Activated CD8-positive, alpha-beta T cell treated with anti-CD3 and anti-CD28 coated beads, Interleukin-2, amount 10 ng/mL, durations not matched to agents 7 days and 5 days (primary cell): ENCODE measurements at regions not wholly inside any gene's neighbourhood (a gene's known extent, or its start where the extent isn't known, plus 50 kb on each side); places are given as distances from the start of the nearest gene placed in this dataset.

Source experiments
- ATAC-seq: fragments of 150-1000 bp; cut with Tn5 transposase; one replicate; pipeline ENCODE4 v1.10.0; 2021; ENCODE audit warnings: moderate library complexity
- CTCF ChIA-PET: fragments of 350-600 bp; sonication (Branson Sonifier 250); formaldehyde crosslinking; loops from one replicate; lab custom pipeline; 2021; ENCODE audit warnings: antibody characterized with exemption; lab: Charles Lee
- POLR2A ChIA-PET: fragments of 350-600 bp; sonication (Branson Sonifier 250); formaldehyde crosslinking; loops from one replicate; lab custom pipeline; 2021; ENCODE audit warnings: antibody characterized with exemption; lab: Charles Lee
- DNase-seq: peaks from one replicate; pipeline ENCODE4 v3.0.0-alpha.2; 2020
- H3K27ac Mint-ChIP-seq: one replicate; pipeline ENCODE4 v1.8.0; 2021; ENCODE audit warnings: mild to moderate bottlenecking, mixed read lengths
- H3K27me3 Mint-ChIP-seq: one replicate; pipeline ENCODE4 v1.8.0; 2021; ENCODE audit warnings: low read depth, mixed read lengths
- H3K36me3 Mint-ChIP-seq: one replicate; pipeline ENCODE4 v1.8.0; 2021; ENCODE audit warnings: low read depth, mixed read lengths
- H3K4me1 Mint-ChIP-seq: one replicate; pipeline ENCODE4 v1.8.0; 2021; ENCODE audit warnings: low read depth, mixed read lengths
- H3K4me3 Mint-ChIP-seq: one replicate; pipeline ENCODE4 v1.8.0; 2021; ENCODE audit warnings: mild to moderate bottlenecking, mixed read lengths
- H3K9me3 Mint-ChIP-seq: one replicate; pipeline ENCODE4 v1.8.0; 2022; ENCODE audit warnings: mixed read lengths; ENCODE audit not compliant: insufficient read depth

- CTCF ChIA-PET = no interaction called here
- no peak for ATAC-seq
- H3K4me3 Mint-ChIP-seq = no peak overlapping the region
- no peaks in the 10 kb centered on the region for H3K36me3 Mint-ChIP-seq
- H3K9me3 Mint-ChIP-seq = no peaks in the 10 kb centered on the region
- no peaks in the 10 kb centered on the region for H3K27me3 Mint-ChIP-seq
- no peak overlapping the region for H3K27ac Mint-ChIP-seq
- no peak for DNase-seq
- POLR2A ChIA-PET = no interaction called here
- H3K4me1 Mint-ChIP-seq = no peaks in the 10 kb centered on the region
Observed at GRCh38 chr3:25265284-25265683, 162.8 kb upstream of the RARB start.

GRCh38 chr3:25266677-25267076 lies 161.4 kb upstream of the RARB start:
- Mint-ChIP-seq H3K9me3 (no peaks in the 10 kb centered on the region), H3K4me1 (no peaks in the 10 kb centered on the region), H3K4me3 (no peak overlapping the region), H3K27ac (no peak overlapping the region), H3K27me3 (no peaks in the 10 kb centered on the region), H3K36me3 (no peaks in the 10 kb centered on the region)
- DNase-seq (no peak), ATAC-seq (no peak)
- CTCF ChIA-PET = no interaction called here
- POLR2A ChIA-PET = no interaction called here

- CTCF ChIA-PET = no interaction called here
- Mint-ChIP-seq H3K27ac (no peak overlapping the region), H3K4me1 (no peaks in the 10 kb centered on the region), H3K4me3 (no peak overlapping the region), H3K27me3 (no peaks in the 10 kb centered on the region), H3K36me3 (no peaks in the 10 kb centered on the region), H3K9me3 (no peaks in the 10 kb centered on the region)
- ATAC-seq (no peak), DNase-seq (no peak)
- POLR2A ChIA-PET = no interaction called here
Observed at GRCh38 chr3:25272090-25272489, 156.0 kb upstream of the RARB start.

- CTCF ChIA-PET = no interaction called here
- ATAC-seq = no peak
- no peaks in the 10 kb centered on the region for H3K36me3 Mint-ChIP-seq
Observed at GRCh38 chr3:25273582-25274171, 154.4 kb upstream of the RARB start.

GRCh38 chr3:25277503-25277902 lies 150.6 kb upstream of the RARB start:
- DNase-seq (no peak), ATAC-seq (no peak)
- ChIA-PET CTCF (no interaction called here), POLR2A (no interaction called here)
- Mint-ChIP-seq H3K4me1 (no peaks in the 10 kb centered on the region), H3K9me3 (no peaks in the 10 kb centered on the region), H3K27ac (no peak overlapping the region), H3K27me3 (no peaks in the 10 kb centered on the region), H3K36me3 (no peaks in the 10 kb centered on the region), H3K4me3 (no peak overlapping the region)

More at GRCh38 chr3:25273582-25274171, 154.4 kb upstream of the RARB start:
- H3K27ac Mint-ChIP-seq = no peak overlapping the region
- H3K27me3 Mint-ChIP-seq = no peaks in the 10 kb centered on the region
- no peak for DNase-seq
- H3K4me3 Mint-ChIP-seq = no peak overlapping the region
- no peaks in the 10 kb centered on the region for H3K9me3 Mint-ChIP-seq
- no peaks in the 10 kb centered on the region for H3K4me1 Mint-ChIP-seq
- POLR2A ChIA-PET = no interaction called here

- ChIA-PET CTCF (no interaction called here), POLR2A (no interaction called here)
- H3K4me1 Mint-ChIP-seq = no peaks in the 10 kb centered on the region
- DNase-seq = no peak
- H3K4me3 Mint-ChIP-seq = no peak overlapping the region
- ATAC-seq = no peak
- no peaks in the 10 kb centered on the region for H3K36me3 Mint-ChIP-seq
- no peak overlapping the region for H3K27ac Mint-ChIP-seq
- no peaks in the 10 kb centered on the region for H3K9me3 Mint-ChIP-seq
- no peaks in the 10 kb centered on the region for H3K27me3 Mint-ChIP-seq
Observed at GRCh38 chr3:25281041-25281731, 146.9 kb upstream of the RARB start.

GRCh38 chr3:25281732-25282126 lies 146.3 kb upstream of the RARB start:
- H3K4me3 Mint-ChIP-seq = no peak overlapping the region
- H3K27ac Mint-ChIP-seq = no peak overlapping the region
- no peaks in the 10 kb centered on the region for H3K27me3 Mint-ChIP-seq
- H3K36me3 Mint-ChIP-seq = no peaks in the 10 kb centered on the region
- no peaks in the 10 kb centered on the region for H3K4me1 Mint-ChIP-seq
- CTCF ChIA-PET = no interaction called here
- no peak for DNase-seq
- ATAC-seq = no peak
- no peaks in the 10 kb centered on the region for H3K9me3 Mint-ChIP-seq
- POLR2A ChIA-PET = no interaction called here

GRCh38 chr3:25283613-25284012 lies 144.4 kb upstream of the RARB start:
- no peaks in the 10 kb centered on the region for H3K4me1 Mint-ChIP-seq
- no peak for ATAC-seq
- no peaks in the 10 kb centered on the region for H3K36me3 Mint-ChIP-seq
- no peaks in the 10 kb centered on the region for H3K27me3 Mint-ChIP-seq
- POLR2A ChIA-PET = no interaction called here
- no peaks in the 10 kb centered on the region for H3K9me3 Mint-ChIP-seq
- DNase-seq = no peak
- H3K4me3 Mint-ChIP-seq = no peak overlapping the region
- no peak overlapping the region for H3K27ac Mint-ChIP-seq
- CTCF ChIA-PET = no interaction called here

- no peak for DNase-seq
- ATAC-seq = no peak
- no peaks in the 10 kb centered on the region for H3K4me1 Mint-ChIP-seq
- H3K27me3 Mint-ChIP-seq = no peaks in the 10 kb centered on the region
- no peaks in the 10 kb centered on the region for H3K9me3 Mint-ChIP-seq
- no peaks in the 10 kb centered on the region for H3K36me3 Mint-ChIP-seq
- H3K4me3 Mint-ChIP-seq = no peak overlapping the region
- ChIA-PET CTCF (no interaction called here), POLR2A (no interaction called here)
- no peak overlapping the region for H3K27ac Mint-ChIP-seq
Observed at GRCh38 chr3:25284249-25284648, 143.8 kb upstream of the RARB start.

GRCh38 chr3:25287291-25287884 lies 140.7 kb upstream of the RARB start:
- no peak for DNase-seq
- H3K27me3 Mint-ChIP-seq = no peaks in the 10 kb centered on the region
- H3K27ac Mint-ChIP-seq = no peak overlapping the region
- no peak overlapping the region for H3K4me3 Mint-ChIP-seq
- no peaks in the 10 kb centered on the region for H3K9me3 Mint-ChIP-seq
- no peak for ATAC-seq
- ChIA-PET POLR2A (no interaction called here), CTCF (no interaction called here)
- no peaks in the 10 kb centered on the region for H3K36me3 Mint-ChIP-seq
- H3K4me1 Mint-ChIP-seq = no peaks in the 10 kb centered on the region

- Mint-ChIP-seq H3K27ac (no peak overlapping the region), H3K4me3 (no peak overlapping the region), H3K9me3 (no peaks in the 10 kb centered on the region), H3K4me1 (no peaks in the 10 kb centered on the region), H3K27me3 (no peaks in the 10 kb centered on the region), H3K36me3 (no peaks in the 10 kb centered on the region)
- ChIA-PET CTCF (no interaction called here), POLR2A (no interaction called here)
- no peak for DNase-seq
- no peak for ATAC-seq
Observed at GRCh38 chr3:25288413-25288812, 139.7 kb upstream of the RARB start.

- ATAC-seq = no peak
- CTCF ChIA-PET = no interaction called here
Observed at GRCh38 chr3:25289156-25289555, 138.9 kb upstream of the RARB start.

More at GRCh38 chr3:25289156-25289555, 138.9 kb upstream of the RARB start:
- no peak overlapping the region for H3K4me3 Mint-ChIP-seq
- POLR2A ChIA-PET = no interaction called here
- no peaks in the 10 kb centered on the region for H3K27me3 Mint-ChIP-seq
- no peaks in the 10 kb centered on the region for H3K36me3 Mint-ChIP-seq
- H3K4me1 Mint-ChIP-seq = no peaks in the 10 kb centered on the region
- H3K9me3 Mint-ChIP-seq = no peaks in the 10 kb centered on the region
- no peak for DNase-seq
- no peak overlapping the region for H3K27ac Mint-ChIP-seq
